ENCODE measurements at regions not wholly inside any gene's neighbourhood (a gene's known extent, or its start where the extent isn't known, plus 50 kb on each side); places are given as distances from the start of the nearest gene placed in this dataset.

DNA sequence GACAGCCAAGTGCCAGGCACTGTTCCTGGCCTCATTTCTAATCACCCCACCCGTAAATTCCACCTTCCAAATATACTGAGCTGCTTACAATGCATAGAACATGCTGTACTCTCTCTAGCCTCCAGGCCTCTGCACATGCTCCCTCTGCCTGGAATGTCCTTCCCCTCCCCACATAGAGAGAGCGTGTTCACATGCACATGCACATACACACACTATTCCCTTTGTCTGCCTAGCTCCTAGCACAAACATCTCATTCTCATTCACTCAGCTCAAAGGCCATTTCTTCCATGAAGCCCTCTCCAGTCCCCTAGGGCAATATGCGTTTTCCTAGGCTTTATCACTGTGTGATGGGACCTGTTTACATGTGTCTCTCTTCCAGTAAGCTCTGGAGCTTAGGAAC, 144.6 kb downstream of the WT1 start (continued):
- TF ChIP-seq HMGXB4 (CRISPR knock-in tag; IDR thresholded peaks at IDR 0.05; ENCODE audit: borderline replicate concordance in 1 of 2, low read depth in 1 of 2) (no peak), NFKBIZ (CRISPR knock-in tag; IDR thresholded peaks at IDR 0.05) (no peak), HNF4A (CRISPR knock-in tag; IDR thresholded peaks at IDR 0.05) (peak; percentile 50), HNRNPK (IDR thresholded peaks at IDR 0.05; ENCODE audit: low read depth, low read length, poor library complexity, severe bottlenecking) (no peak), CREM (IDR thresholded peaks at IDR 0.05) (no peak), CREM (CRISPR knock-in tag; IDR thresholded peaks at IDR 0.05) (no peak), ZNF839 (CRISPR knock-in tag; IDR thresholded peaks at IDR 0.05; ENCODE audit: borderline replicate concordance) (no peak), POLR2AphosphoS5 (IDR thresholded peaks at IDR 0.05; ENCODE audit: low read depth, low read length) (no peak), SOX5 (CRISPR knock-in tag; IDR thresholded peaks at IDR 0.05; ENCODE audit: borderline replicate concordance) (peak; percentile 88), PHB2 (IDR thresholded peaks at IDR 0.05; ENCODE audit: partially characterized antibody) (no peak), ZNF510 (CRISPR knock-in tag; IDR thresholded peaks at IDR 0.05; ENCODE audit: low read depth) (no peak), ZNF747 (CRISPR knock-in tag; IDR thresholded peaks at IDR 0.05; ENCODE audit: borderline replicate concordance) (no peak)

- Histone ChIP-seq H3K9me3 (ENCODE audit: low read length) (no peaks in the 10 kb centered on the region), H2AFZ (ENCODE audit: low read length) (no peak overlapping the region), H3K36me3 (replicated peaks in 1 of 2; ENCODE audit: control insufficient read depth in 1 of 2, insufficient read depth in 2 of 2, low read length in 2 of 2) (no peaks in the 10 kb centered on the region), H3K4me2 (ENCODE audit: low read depth, low read length) (no peak overlapping the region), H3K27ac (ENCODE audit: extremely low read length, insufficient read depth, low read length) (no peak overlapping the region), H4K20me1 (ENCODE audit: insufficient read depth, low read length) (no peaks in the 10 kb centered on the region), H3K9ac (ENCODE audit: insufficient read depth, low read depth, low read length) (no peak overlapping the region), H3K27me3 (ENCODE audit: control insufficient read depth in 1 of 2, insufficient read depth in 2 of 2, low read length in 2 of 2) (0 out of 5 replicates have a peak, but pooled peaks cover 0 to 2% of the 10 kb centered on the region in 2 experiments), H3K4me3 (replicated peaks in 1 of 3; ENCODE audit: insufficient read depth in 1 of 3, low read depth in 2 of 3, low read length in 3 of 3) (no peak overlapping the region), H3K4me1 (ENCODE audit: insufficient read depth, low read length) (no peaks in the 10 kb centered on the region), H3K79me2 (ENCODE audit: insufficient read depth, low read length) (no peaks in the 10 kb centered on the region)
- FAIRE-seq: no peak
- intact Hi-C loops (cut with micrococcal nuclease; ENCODE audit: unreplicated experiment): no loop called here
- BruUV-seq (replicated peaks): no TSS peak
- in situ Hi-C loops (cut with HindIII; ENCODE audit: extremely low pct_ligation_motif_present, low pct_unique_long_range_greater_than_20kb): no loop called here
- DNase-seq (ENCODE audit: low spot score): no peak
- ATAC-seq: no peak
- WGBS (ENCODE audit: low lambda C conversion rate): 3% methylated on average over 4 of the region's 4 CpGs
- ChIA-PET POLR2A (no interaction called here), CTCF (ENCODE audit: low intra/inter-chr PET ratio, low total read pairs) (no interaction called here)
- TF ChIP-seq ZNF749 (CRISPR knock-in tag; IDR thresholded peaks at IDR 0.05; ENCODE audit: borderline replicate concordance): no peak
- no peak for TF ChIP-seq KAT2B (IDR thresholded peaks at IDR 0.05; ENCODE audit: borderline replicate concordance, low read depth, low read length)
- TF ChIP-seq THAP7 (CRISPR knock-in tag; IDR thresholded peaks at IDR 0.05): no peak
- TF ChIP-seq, protein P1, sequence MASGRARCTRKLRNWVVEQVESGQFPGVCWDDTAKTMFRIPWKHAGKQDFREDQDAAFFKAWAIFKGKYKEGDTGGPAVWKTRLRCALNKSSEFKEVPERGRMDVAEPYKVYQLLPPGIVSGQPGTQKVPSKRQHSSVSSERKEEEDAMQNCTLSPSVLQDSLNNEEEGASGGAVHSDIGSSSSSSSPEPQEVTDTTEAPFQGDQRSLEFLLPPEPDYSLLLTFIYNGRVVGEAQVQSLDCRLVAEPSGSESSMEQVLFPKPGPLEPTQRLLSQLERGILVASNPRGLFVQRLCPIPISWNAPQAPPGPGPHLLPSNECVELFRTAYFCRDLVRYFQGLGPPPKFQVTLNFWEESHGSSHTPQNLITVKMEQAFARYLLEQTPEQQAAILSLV (CRISPR knock-in tag; IDR thresholded peaks at IDR 0.05; ENCODE audit: borderline replicate concordance): no peak
- TF ChIP-seq EP300 (IDR thresholded peaks at IDR 0.05; ENCODE audit: low read depth in 2 of 2, low read length in 2 of 2): no peak
- no peak for TF ChIP-seq EP300 (CRISPR knock-in tag; IDR thresholded peaks at IDR 0.05; ENCODE audit: borderline replicate concordance)
- no peak for TF ChIP-seq MTERF4 (CRISPR knock-in tag; IDR thresholded peaks at IDR 0.05)
- no peak for TF ChIP-seq ZFP62 (CRISPR knock-in tag; IDR thresholded peaks at IDR 0.05)
Observed at GRCh38 chr11:32297611-32298011, 137.7 kb downstream of the WT1 start.
